Activated T-cell treated with anti-CD3 and anti-CD28 coated beads for 48 hours (primary cell): ENCODE measurements at regions not wholly inside any gene's neighbourhood (a gene's known extent, or its start where the extent isn't known, plus 50 kb on each side); places are given as distances from the start of the nearest gene placed in this dataset.

ENCODE experiments used
- DNase-seq: peaks from one replicate; pipeline ENCODE4 v3.0.0-alpha.2; 2020; ENCODE audit warnings: low read depth

GRCh38 chr3:105923140-105923539, 54.3 kb upstream of the CBLB start:
- DNase-seq: no peak

GRCh38 chr3:105927741-105928140, 58.9 kb upstream of the CBLB start:
- no peak for DNase-seq

GRCh38 chr3:105930733-105931132, 61.9 kb upstream of the CBLB start:
- DNase-seq: no peak

- no peak for DNase-seq
These were observed 62.7 kb upstream of the CBLB start for GRCh38 chr3:105931500-105931899.

- no peak for DNase-seq
These were observed 65.1 kb upstream of the CBLB start for GRCh38 chr3:105933871-105934270.

- DNase-seq: no peak
These were observed 69.3 kb upstream of the CBLB start for GRCh38 chr3:105938101-105938500.

- no peak for DNase-seq
These were observed 70.0 kb upstream of the CBLB start for GRCh38 chr3:105938806-105939205.

GRCh38 chr3:105944276-105944675, 75.5 kb upstream of the CBLB start:
- no peak for DNase-seq

- no peak for DNase-seq
These were observed 75.9 kb upstream of the CBLB start for GRCh38 chr3:105944721-105945120.

- DNase-seq: no peak
These were observed 79.3 kb upstream of the CBLB start for GRCh38 chr3:105948101-105948500.

GRCh38 chr3:105950881-105951600, 82.2 kb upstream of the CBLB start:
- no peak for DNase-seq

GRCh38 chr3:105953831-105954230, 85.0 kb upstream of the CBLB start:
- no peak for DNase-seq

- no peak for DNase-seq
These were observed 87.5 kb upstream of the CBLB start for GRCh38 chr3:105956306-105956705.

GRCh38 chr3:105957722-105958121, 88.9 kb upstream of the CBLB start:
- DNase-seq: no peak

- DNase-seq: no peak
These were observed 89.6 kb upstream of the CBLB start for GRCh38 chr3:105958237-105959000.

- DNase-seq: no peak
These were observed 91.0 kb upstream of the CBLB start for GRCh38 chr3:105959851-105960250.

- DNase-seq: no peak
These were observed 91.6 kb upstream of the CBLB start for GRCh38 chr3:105960381-105960780.

GRCh38 chr3:105963161-105963560, 94.3 kb upstream of the CBLB start:
- no peak for DNase-seq

GRCh38 chr3:105965384-105965783, 96.6 kb upstream of the CBLB start:
- DNase-seq: no peak

GRCh38 chr3:105967117-105967516, 98.3 kb upstream of the CBLB start:
- DNase-seq: no peak

- no peak for DNase-seq
These were observed 101.5 kb upstream of the CBLB start for GRCh38 chr3:105970283-105970682.

- no peak for DNase-seq
These were observed 103.3 kb upstream of the CBLB start for GRCh38 chr3:105972069-105972468.

- DNase-seq: no peak
These were observed 105.6 kb upstream of the CBLB start for GRCh38 chr3:105974381-105974780.

GRCh38 chr3:105976196-105976595, 107.4 kb upstream of the CBLB start:
- DNase-seq: no peak
